ENCODE measurements at regions not wholly inside any gene's neighbourhood (a gene's known extent, or its start where the extent isn't known, plus 50 kb on each side); places are given as distances from the start of the nearest gene placed in this dataset.
"Not testable (repeated sequence)": the region's sequence is repeated elsewhere in the genome, so short reads cannot be mapped to it uniquely, and the experiment has no call there.

DNA sequence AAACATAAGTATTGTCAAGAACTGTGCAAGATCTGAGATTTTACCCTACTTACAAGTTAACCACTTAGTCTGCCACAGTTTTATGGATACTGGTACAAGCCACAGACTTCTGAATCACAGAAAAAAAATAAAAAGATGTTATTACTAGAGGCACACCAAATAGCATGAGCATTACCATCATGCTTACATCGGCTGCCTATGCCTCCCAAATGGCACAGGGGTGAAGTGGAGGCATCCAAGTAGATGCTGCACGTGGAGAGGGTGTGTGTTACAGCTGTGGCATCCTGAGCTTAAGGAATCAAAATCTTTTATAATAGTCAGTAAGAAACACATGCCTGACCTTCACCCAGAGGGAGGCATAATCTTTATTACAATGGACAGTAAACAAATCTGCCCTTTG lies 207.8 kb downstream of the TFEC start:
- no peak overlapping the region for H3K4me3 ChIP-seq (ENCODE audit: insufficient read depth, low read depth, low read length)
- no peaks in the 10 kb centered on the region for H3K36me3 ChIP-seq (replicated peaks; ENCODE audit: control insufficient read depth, insufficient read depth, low read length)
- no peak for DNase-seq
- H3K27me3 ChIP-seq (ENCODE audit: control insufficient read depth, insufficient read depth, low read length) = no peaks in the 10 kb centered on the region; the same call in 1 of the 2 replicates

DNA sequence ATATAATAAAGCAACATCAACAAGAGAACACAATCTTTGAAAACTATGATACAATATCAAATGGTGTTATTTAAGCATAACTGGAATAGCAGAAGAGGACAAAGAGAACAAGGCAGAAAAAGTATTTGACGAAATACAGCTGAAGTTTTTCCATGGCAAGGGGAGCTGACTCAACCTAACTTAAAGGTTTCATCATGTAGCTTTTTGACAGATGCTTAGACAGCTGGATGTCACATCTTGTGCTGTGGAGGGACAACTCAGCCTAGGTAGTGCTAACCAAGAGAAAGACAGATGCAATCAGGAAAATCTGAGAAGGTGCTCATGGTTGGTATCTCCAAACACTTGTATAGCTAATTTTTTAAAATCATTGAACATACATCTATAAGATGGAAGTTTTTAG lies 208.2 kb downstream of the TFEC start:
- no peak for DNase-seq
- Histone ChIP-seq H3K36me3 (replicated peaks; ENCODE audit: control insufficient read depth, insufficient read depth, low read length) (no peaks in the 10 kb centered on the region), H3K4me3 (ENCODE audit: insufficient read depth, low read depth, low read length) (no peak overlapping the region), H3K27me3 (ENCODE audit: control insufficient read depth, insufficient read depth, low read length) (no peaks in the 10 kb centered on the region; the same call in 1 of the 2 replicates)

DNA sequence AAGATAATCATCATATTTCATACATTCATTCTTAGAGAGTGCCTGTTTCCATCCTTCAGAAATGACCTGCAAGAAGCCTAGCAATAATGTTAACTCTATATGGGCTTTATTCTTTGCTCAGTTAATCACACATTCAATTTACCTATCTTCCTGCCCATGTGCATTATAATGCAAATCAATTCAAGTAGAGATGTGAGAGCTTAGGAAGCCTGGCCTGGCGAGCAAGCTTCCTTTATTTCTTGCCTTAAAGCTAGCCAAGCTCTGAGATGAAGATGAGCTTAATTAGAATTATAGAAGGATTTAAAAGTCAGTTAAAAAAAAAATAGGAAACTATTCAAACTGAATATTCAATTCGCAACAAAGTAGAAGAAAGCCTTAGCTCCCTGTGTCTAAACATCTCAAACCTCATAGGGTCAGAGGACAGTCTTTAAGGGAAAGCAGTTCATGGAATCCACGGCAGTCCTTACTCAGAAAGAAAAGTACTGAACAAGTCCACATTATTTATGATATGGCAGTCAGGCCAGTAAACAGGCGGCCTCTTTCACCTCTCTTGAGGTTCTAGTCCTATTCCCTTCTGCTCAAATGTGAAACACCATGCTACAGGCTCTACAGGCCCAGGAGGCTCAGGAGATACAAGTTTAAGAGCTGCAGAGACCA lies 214.1 kb downstream of the TFEC start:
- Histone ChIP-seq H3K4me3 (ENCODE audit: insufficient read depth, low read depth, low read length) (no peak overlapping the region), H3K27me3 (ENCODE audit: control insufficient read depth, insufficient read depth, low read length) (peaks cover 3% of the 10 kb centered on the region; the same call in 1 of the 2 replicates), H3K36me3 (replicated peaks; ENCODE audit: control insufficient read depth, insufficient read depth, low read length) (no peaks in the 10 kb centered on the region)
- no peak for DNase-seq

DNA sequence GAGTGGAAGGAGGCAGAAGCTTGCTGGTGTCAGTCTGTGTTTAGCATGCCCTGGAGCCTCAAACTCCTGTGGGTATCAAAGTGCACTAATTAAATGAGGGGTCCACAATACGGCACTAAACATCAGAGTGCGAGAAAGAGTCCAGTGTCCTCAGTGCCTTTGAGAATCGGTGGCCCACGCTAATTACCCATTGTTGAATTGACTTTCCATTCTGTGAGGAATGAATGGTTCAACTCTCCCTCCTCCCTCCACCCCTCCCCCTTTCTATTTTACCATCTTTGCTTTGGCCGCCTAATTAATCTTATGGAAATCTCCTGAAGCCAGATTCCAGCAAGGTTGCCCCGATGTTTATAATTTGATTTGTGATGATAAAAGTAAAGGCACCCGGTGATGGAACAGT lies 217.8 kb downstream of the TFEC start:
- DNase-seq = no peak
- Histone ChIP-seq H3K27me3 (ENCODE audit: control insufficient read depth, insufficient read depth, low read length) (peaks cover 3% of the 10 kb centered on the region; the same call in 1 of the 2 replicates), H3K36me3 (replicated peaks; ENCODE audit: control insufficient read depth, insufficient read depth, low read length) (no peaks in the 10 kb centered on the region), H3K4me3 (ENCODE audit: insufficient read depth, low read depth, low read length) (no peak overlapping the region)

DNA sequence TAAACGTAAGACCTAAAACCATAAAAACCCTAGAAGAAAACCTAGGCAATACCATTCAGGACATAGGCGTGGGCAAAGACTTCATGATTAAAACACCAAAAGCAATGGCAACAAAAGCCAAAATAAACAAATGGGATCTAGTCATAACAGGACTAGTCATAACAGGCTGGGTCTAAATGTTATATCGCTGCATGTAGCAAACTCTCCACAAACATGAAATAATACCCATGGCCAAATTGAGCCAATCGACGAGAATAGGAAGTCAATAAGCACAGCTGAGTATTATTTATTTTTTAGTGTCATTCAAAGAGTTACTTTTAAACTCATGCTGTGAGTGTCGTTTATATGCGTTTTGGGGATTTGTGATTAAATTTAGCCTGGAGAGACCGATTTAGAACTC lies 225.1 kb downstream of the TFEC start:
- no peak for DNase-seq
- Histone ChIP-seq H3K4me3 (ENCODE audit: insufficient read depth, low read depth, low read length) (no peak overlapping the region), H3K27me3 (ENCODE audit: control insufficient read depth, insufficient read depth, low read length) (no peaks in the 10 kb centered on the region), H3K36me3 (replicated peaks; ENCODE audit: control insufficient read depth, insufficient read depth, low read length) (no peaks in the 10 kb centered on the region)

DNA sequence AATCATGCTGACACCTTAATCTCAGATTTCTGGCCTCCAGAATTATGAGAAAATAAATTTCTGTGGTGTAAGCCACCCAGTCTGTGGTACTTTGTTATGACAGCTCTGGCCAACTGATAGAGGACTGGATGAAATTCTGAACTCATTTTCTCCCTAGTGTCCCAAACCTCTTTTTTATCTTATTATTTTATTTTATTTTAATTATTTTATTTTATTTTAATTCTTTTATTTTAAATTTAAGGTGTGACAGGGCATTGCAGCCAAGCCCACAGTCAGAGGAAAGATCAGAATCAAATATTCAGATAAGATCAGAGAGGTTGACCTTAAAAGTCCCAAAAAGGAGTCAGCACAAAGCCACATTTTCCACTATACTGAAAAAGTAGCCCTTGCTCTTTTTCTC lies 228.1 kb downstream of the TFEC start:
- DNase-seq = no peak
- Histone ChIP-seq H3K27me3 (ENCODE audit: control insufficient read depth, insufficient read depth, low read length) (no peaks in the 10 kb centered on the region), H3K36me3 (replicated peaks; ENCODE audit: control insufficient read depth, insufficient read depth, low read length) (no peaks in the 10 kb centered on the region), H3K4me3 (ENCODE audit: insufficient read depth, low read depth, low read length) (no peak overlapping the region)

DNA sequence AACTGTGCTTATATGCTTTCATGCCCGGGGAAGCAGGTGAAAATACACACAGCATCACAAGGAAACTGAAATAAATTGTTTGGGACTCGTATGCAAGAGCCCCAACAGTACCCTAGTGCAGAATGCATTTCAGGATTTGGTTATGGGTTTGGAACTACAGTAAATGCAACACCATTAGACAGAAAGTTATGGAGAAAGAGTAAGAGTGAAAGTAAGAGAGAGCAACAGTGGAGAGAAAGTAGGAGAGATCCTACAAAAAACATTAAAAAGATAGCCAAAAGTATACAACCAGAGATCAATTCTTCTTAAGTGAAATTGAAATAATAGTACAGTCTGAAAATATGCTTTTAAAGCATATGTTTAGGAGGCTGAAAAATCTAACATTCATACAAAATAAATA lies 231.1 kb downstream of the TFEC start:
- DNase-seq = no peak
- H3K27me3 ChIP-seq (ENCODE audit: control insufficient read depth, insufficient read depth, low read length) = no peaks in the 10 kb centered on the region
- no peaks in the 10 kb centered on the region for H3K36me3 ChIP-seq (replicated peaks; ENCODE audit: control insufficient read depth, insufficient read depth, low read length)
- no peak overlapping the region for H3K4me3 ChIP-seq (ENCODE audit: insufficient read depth, low read depth, low read length)

DNA sequence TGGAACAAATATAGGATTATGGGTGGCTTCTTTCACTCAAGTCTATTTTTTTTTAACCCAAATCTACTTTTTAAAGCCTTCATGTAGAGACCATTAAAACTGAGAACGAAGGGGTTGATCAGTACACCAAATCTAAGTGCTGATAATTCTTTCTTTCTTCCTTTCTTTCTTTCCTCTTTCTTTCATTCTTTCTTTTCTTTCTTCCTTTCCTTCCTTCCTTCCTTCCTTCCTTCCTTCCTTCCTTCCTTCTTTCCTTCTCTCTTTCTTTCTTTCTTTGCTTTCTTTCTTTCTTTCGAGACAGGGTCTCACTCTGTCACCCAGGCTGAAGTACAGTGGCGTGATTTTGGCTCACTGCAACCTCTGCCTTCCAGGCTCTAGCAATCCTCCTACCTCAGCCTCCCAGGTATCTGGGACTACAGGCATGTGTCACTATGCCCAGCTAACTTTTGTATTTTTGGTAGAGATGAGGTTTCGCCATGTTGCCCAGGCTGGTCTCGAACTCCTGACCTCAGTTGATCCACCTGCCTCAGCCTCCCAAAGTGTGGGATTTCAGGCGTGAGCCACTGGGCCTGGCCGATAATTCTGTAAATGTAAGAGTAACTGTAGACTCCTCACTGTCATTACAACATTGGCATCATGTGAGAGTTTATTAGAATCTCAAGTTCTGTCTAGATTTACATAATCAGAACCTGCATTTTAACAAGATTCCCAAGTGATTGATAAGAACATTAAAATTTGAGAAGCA lies 236.4 kb downstream of the TFEC start:
- H3K36me3 ChIP-seq (replicated peaks; ENCODE audit: control insufficient read depth, insufficient read depth, low read length) = no peaks in the 10 kb centered on the region
- no peaks in the 10 kb centered on the region for H3K27me3 ChIP-seq (ENCODE audit: control insufficient read depth, insufficient read depth, low read length)

DNA sequence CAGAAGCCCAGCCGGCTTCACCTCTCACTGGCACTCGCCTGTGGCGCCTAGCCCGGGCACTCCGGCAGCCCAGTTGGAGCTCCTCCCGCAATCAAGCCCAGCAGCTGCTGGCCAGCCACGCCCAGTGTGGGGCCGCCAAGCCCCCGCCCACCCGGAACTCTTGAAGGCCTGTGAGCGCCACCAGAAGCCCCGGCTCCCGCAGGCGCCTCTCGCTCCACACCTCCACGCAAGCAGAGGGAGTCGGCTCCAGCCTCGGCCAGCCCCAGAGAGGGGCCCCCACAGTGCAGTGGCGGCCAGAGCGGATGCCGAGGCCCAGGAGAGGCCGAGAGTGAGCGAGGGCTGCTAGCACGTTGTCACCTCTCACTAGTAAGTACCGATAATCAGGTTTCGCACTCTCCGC lies 240.7 kb downstream of the TFEC start:
- no peaks in the 10 kb centered on the region for H3K27me3 ChIP-seq (ENCODE audit: control insufficient read depth, insufficient read depth, low read length)
- DNase-seq = no peak

More for the DNA sequence above, 236.4 kb downstream of the TFEC start:
- H3K4me3 ChIP-seq (ENCODE audit: insufficient read depth, low read depth, low read length) = no peak overlapping the region
- DNase-seq = no peak

DNA sequence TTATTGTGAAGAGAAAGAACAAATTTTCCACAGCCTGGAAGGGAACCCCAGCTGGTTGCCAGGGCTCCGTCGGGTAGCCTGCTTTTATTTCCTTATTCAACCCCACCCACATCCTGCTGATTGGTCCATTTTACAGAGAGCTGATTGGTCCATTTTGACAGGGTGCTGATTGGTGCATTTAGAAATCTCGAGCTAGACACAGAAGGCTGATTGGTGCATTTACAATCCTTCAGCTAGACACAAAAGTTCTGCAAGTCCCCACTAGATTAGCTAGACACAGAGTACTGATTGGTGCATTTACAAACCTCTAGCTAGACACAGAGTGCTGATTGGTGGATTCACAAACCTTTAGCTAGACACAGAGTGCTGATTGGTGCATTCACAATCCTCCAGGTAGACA lies 241.1 kb downstream of the TFEC start:
- H3K27me3 ChIP-seq (ENCODE audit: control insufficient read depth, insufficient read depth, low read length) = not testable (repeated sequence)

More for the DNA sequence above, 240.7 kb downstream of the TFEC start:
- Histone ChIP-seq H3K4me3 (ENCODE audit: insufficient read depth, low read depth, low read length) (no peak overlapping the region), H3K36me3 (replicated peaks; ENCODE audit: control insufficient read depth, insufficient read depth, low read length) (no peaks in the 10 kb centered on the region)

DNA sequence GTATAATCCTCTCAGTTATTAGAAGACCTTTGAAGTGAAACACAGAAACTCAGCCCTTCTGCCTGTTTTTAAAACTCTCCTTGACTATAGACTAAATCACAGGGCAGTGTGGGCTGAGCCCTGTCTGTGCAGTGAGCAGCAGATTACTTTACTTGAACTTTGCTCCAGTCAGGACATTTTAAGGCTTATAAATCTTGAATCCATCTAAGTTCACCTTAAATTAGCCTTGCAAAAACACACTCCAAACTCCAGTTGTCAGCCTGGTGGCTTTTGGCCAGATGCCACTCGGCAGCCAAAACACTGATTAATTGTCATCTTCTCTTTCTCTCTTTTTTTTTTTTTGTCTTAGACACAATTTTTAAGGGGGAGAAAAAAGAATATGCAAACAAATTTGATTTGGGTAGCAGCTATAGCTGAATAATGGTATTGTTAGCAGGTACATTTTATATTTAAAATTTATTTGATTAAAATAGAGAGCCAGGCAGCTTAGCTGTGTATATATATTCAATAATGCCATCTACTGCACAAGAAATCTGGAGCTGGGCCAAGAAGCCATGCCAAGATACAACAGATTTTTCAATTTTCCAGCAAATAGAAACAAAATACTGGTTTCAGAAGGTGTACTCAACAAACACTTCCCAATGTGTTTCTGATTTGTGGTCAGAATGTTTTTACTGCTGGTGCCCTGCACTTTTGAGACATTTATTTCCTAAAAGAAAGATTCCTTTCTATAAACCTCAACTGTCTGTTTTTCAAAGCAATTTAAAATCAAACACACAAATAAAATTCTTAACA lies 247.7 kb downstream of the TFEC start:
- no peak for DNase-seq
- Histone ChIP-seq H3K27me3 (ENCODE audit: control insufficient read depth, insufficient read depth, low read length) (no peaks in the 10 kb centered on the region), H3K36me3 (replicated peaks; ENCODE audit: control insufficient read depth, insufficient read depth, low read length) (no peaks in the 10 kb centered on the region), H3K4me3 (ENCODE audit: insufficient read depth, low read depth, low read length) (no peak overlapping the region)

More for the DNA sequence above, 241.1 kb downstream of the TFEC start:
- H3K4me3 ChIP-seq (ENCODE audit: insufficient read depth, low read depth, low read length); H3K36me3 ChIP-seq (replicated peaks; ENCODE audit: control insufficient read depth, insufficient read depth, low read length); DNase-seq: not testable (repeated sequence)

DNA sequence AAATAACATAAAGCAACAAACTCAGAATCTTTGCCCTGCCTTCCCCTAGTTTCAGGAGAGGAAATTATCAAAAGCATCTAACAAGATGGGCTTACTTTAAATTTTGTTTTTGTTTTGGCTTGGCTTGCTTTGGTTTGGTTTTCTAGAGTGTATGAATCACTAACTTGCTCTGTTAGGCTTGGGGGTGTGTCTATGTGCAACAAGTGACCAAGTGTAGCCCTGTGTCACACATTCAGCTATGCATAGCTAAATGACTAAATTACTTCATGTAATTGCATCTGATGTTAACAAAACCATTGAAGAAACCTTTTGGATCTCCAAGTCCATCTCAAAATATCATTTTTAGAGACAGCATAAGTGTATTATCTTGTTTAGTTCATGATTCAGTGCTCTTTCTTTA lies 251.0 kb downstream of the TFEC start:
- H3K27me3 ChIP-seq (ENCODE audit: control insufficient read depth, insufficient read depth, low read length) = no peaks in the 10 kb centered on the region
- no peaks in the 10 kb centered on the region for H3K36me3 ChIP-seq (replicated peaks; ENCODE audit: control insufficient read depth, insufficient read depth, low read length)
- no peak for DNase-seq
- H3K4me3 ChIP-seq (ENCODE audit: insufficient read depth, low read depth, low read length) = no peak overlapping the region

DNA sequence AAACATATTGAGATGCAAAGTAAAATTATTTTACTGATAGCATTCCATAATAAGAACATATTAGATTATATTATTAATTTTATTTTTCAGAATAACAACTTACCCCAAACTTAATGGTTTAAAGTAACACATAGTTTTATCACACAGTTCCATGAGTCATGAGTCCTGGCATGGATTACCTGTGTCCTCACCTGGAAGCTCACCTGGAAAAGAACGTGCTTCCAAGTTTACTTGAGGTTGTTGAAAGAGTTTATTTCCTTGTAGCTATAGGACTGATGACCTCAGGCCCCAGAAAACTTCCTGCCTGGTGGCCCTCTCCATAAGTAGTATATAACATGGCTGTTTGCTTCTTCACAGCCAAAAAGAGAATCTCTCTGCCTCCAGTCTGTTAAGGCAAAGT lies 254.6 kb downstream of the TFEC start:
- Histone ChIP-seq H3K4me3 (ENCODE audit: insufficient read depth, low read depth, low read length) (no peak overlapping the region), H3K36me3 (replicated peaks; ENCODE audit: control insufficient read depth, insufficient read depth, low read length) (no peaks in the 10 kb centered on the region), H3K27me3 (ENCODE audit: control insufficient read depth, insufficient read depth, low read length) (no peaks in the 10 kb centered on the region)
- no peak for DNase-seq

DNA sequence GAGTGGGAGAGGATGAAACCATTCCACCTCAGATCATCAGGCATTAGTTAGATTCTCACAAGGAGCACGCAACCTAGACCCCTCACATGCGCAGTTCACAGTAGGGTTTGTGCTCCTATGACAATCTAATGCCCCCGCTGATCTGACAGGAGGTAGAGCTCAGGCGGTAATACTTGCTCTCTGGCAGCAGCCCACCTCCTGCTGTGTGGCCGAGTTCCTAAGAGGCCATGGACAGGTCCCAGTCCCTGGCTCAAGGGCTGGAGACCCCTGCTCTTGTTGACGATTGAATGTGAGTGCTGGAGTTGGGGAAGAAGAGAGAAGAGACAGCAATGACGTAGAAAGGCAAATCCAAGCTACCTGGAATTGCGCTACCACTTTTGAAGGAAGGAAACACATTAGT lies 267.2 kb downstream of the TFEC start:
- H3K27me3 ChIP-seq (ENCODE audit: control insufficient read depth, insufficient read depth, low read length) = no peaks in the 10 kb centered on the region
- peak; percentile 16 for DNase-seq
- H3K4me3 ChIP-seq (ENCODE audit: insufficient read depth, low read depth, low read length) = no peak overlapping the region
- no peaks in the 10 kb centered on the region for H3K36me3 ChIP-seq (replicated peaks; ENCODE audit: control insufficient read depth, insufficient read depth, low read length)

DNA sequence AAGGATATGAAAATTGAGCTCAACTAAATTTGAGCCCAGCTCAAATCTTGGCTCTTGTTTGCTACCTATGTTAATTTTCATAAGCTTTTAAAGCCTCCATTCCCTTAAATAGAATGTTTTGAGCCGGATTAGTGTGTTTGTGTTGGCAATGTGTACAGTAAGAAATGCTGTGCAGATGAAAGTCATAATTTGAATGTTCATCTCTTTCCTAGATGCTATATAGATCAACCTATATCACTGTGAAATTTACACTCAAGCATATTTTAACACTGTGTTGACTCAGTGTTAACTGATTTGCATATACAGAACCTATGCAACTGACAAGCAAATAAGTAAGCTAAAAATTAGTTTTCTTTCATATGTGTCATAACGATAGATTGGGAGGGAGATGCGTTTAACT lies 272.5 kb downstream of the TFEC start:
- H3K36me3 ChIP-seq (replicated peaks; ENCODE audit: control insufficient read depth, insufficient read depth, low read length) = no peaks in the 10 kb centered on the region
- no peak for DNase-seq
- no peak overlapping the region for H3K4me3 ChIP-seq (ENCODE audit: insufficient read depth, low read depth, low read length)
- no peaks in the 10 kb centered on the region for H3K27me3 ChIP-seq (ENCODE audit: control insufficient read depth, insufficient read depth, low read length)

Measured in H7 (cell line).